Activated CD4-positive, alpha-beta T cell treated with anti-CD3 and anti-CD28 coated beads, Interleukin-2, amount 50 U/mL, for 4 hours (primary cell): ENCODE measurements at regions not wholly inside any gene's neighbourhood (a gene's known extent, or its start where the extent isn't known, plus 50 kb on each side); places are given as distances from the start of the nearest gene placed in this dataset.
"Not testable (repeated sequence)": the region's sequence is repeated elsewhere in the genome, so short reads cannot be mapped to it uniquely, and the experiment has no call there.

Experiments
- DNase-seq, 2 experiments: peaks; one replicate each; pipeline ENCODE4 v3.0.0-alpha.2; 2020

DNA sequence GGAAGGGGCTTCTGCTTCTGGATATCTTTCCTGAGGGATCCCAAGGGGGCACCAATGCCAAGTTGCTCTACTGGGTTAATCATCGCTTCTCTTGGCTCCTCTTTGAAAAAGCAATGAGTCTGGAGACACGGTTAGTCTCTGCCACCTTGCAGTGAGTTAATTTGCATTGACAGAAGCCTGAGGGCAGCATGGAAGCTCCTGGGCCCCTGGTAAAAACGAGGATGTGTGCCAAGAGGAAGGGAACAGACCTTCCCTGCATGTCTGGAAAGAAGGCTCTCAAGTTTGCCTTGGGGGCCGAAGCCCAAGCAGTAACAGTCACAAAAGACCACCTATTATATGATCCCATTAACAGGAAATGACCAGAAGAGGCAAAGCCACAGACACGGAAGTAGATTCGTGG, 86.7 kb downstream of the IRX5 start:
- no peak for DNase-seq

DNA sequence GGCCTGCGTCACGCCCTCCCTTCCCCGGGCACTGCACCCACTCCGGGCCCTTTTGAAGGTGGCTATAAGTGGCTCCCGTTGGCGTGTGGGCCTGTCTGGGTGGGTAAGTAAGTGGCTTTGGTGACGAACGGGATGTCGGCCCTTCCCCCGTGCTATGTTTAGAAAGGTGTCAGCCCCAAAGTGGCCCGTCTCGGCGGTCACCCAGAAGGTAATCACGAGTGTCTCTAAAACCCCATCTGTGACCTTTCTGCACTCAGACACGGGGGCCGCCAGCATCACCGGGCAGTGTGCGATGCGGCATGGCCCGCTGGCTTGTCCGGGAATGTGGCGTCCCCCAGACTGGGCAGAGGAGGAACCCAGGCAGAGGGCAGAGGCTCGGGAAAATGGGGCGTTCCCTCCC, 88.2 kb downstream of the IRX5 start:
- no peak for DNase-seq

DNA sequence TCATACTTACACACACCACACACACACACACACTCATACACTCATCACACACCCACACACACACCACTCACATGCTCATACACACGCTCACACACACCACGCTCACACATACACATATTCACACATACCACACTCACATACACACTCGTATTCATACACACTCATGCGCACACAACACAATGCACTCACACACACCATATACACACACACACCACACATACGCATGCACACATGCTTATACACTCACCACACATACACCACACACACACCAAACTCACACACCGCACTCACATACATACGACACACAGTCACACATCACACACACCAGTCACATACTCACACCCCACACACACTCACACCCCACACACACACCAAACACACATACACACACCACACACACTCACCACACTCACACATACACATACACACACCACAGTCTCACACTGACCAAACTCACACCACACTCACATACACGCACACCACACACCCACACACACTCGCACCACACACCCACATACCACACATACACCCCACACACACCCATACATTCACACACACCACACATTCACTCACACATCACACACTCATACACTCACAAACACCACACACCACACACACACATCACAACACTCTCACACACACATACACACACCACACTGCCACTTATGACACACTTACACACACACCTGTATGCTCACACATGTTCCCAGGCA, 88.9 kb downstream of the IRX5 start:
- no peak for DNase-seq

GRCh38 chr16:55021595-55022475, 91.2 kb downstream of the IRX5 start:
- no peak for DNase-seq

- not testable (repeated sequence) for DNase-seq
These were observed 96.6 kb downstream of the IRX5 start for GRCh38 chr16:55027260-55027659.

DNA sequence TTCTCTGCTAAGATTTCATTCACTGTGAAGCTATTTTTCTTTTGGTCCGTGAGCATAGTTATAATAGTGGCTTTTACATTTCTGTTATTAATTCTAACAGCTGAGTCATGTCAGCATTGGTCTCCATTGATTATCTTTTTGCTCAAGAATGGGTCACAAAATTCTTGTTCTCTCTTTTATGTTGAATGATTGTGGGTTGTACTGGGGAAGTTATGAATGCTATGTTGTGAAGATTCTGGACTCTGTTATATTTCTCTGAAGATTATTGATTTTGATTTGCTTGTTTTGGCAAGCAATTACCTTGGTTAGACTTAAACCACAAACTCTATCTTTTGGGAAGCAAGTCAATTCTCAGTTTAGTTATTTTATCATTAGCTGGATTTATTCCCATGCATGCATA, 98.8 kb downstream of the IRX5 start:
- DNase-seq = no peak

- DNase-seq = no peak
These were observed 100.3 kb downstream of the IRX5 start for GRCh38 chr16:55030944-55031343.

GRCh38 chr16:55031481-55031880, 100.8 kb downstream of the IRX5 start:
- no peak for DNase-seq

GRCh38 chr16:55033225-55034156, 102.8 kb downstream of the IRX5 start:
- DNase-seq = no peak

DNA sequence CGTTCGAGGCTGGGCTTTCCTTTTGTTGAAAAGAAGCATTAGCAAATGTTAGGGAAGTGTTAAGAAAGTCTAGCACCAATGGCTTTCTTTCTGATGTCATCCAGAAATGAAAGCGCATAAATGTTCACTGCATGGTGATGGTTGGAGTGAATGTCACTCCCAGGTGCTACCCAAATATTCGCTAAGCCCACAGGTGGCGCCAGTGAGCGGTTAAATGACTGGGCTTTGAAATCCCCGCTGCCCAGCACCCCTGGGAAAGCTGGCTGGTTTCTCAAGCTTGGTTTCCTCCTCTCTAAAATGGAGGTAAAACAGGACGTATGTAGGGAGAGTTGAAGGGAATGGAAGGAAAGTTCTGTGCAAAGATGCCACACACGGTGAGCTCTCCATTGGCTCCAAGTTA, 104.4 kb downstream of the IRX5 start:
- DNase-seq = no peak

- no peak for DNase-seq
These were observed 105.3 kb downstream of the IRX5 start for GRCh38 chr16:55035956-55036355.

- no peak for DNase-seq
These were observed 105.7 kb downstream of the IRX5 start for GRCh38 chr16:55036371-55036821.

DNA sequence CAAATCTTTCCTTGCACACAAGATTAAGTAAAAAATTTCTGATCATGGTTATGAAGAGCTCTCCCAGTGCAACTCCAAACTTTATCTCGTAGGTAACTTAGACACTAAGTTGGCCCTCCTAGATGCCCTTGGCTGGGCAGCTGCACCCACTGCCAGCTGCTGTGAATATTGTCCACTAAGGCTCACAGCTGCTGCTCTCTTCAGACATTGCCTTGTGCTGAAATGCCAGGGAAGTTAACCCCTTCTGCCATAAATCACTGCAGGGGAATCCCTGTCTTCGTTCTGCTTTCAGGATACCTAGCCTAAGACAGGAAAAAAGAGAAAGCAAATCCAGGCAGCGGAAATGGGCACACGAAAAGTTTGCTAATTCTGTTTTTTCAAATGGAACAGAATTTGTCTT, 106.4 kb downstream of the IRX5 start:
- no peak for DNase-seq

GRCh38 chr16:55037966-55038365, 107.3 kb downstream of the IRX5 start:
- DNase-seq = no peak

DNA sequence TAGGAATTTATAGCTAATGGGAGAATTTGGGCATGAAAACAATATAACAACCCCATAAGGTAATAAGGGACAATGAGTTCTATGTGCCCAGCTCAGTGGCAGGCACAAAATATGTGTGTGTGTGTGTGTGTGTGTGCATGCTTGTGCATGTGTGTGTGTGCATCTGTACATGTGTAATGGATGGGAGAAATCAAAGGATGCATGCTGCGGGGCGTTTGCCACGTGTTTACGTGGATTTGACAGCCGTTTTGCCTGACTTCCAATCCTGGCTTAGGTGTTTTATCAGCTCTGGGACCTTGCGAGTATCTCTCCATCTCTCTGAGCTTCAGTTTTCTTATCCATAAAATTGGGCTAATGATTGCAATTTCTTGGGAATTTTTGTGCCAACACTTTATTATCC, 108.4 kb downstream of the IRX5 start:
- no peak for DNase-seq

DNA sequence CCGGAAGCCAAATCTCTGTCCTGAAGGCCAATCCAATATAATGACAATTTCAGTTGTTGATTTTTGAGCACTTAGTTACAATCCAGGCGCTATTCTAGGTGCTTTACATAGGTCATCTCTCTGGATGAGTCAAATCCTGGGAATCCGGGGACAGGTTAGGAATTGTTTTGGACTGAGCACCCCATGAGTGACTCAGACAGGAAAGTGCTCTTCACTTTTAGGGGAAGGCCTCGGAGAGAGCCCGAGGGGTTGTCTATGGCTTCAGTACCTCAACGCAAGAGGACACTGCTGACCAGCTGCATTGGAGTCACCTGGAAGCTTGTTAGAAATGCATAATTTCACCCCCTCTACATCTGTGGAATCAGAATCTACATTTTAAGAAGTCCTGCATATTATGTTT, 108.8 kb downstream of the IRX5 start:
- DNase-seq = no peak

- DNase-seq = no peak
These were observed 109.3 kb downstream of the IRX5 start for GRCh38 chr16:55039931-55040330.

- DNase-seq = no peak
These were observed 109.9 kb downstream of the IRX5 start for GRCh38 chr16:55040366-55041086.

DNA sequence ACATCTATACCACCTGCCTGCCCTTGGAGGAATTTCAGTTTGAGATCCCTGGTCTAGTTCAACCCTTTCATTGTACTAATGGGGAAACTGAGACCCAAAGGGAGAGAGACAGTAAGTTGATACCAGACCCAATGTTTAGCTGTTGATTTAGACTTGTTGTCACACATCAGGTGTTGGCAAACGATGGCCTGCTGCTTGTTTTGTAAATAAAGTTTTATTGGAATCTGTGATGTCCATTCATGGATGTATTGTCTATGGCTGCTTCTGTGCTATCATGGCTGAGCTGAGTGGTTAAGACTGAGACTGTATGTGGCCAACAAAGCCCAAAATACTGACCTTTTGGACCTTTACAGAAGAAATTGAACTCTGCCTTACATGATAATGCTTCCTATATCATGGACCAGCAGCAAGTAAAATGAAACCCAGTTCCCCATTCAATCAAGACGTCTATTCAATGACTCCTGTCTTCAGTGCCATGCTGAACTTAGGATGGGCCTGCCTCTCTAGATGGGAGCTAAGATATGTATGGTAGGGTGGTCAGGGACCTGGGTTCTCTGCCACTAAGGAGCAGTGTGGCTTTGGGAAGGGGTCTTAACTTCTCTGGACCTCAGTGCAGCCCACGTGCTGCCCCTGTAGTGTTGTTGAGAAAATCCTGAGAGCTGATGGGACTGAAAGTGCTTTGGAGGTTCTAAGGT, 111.0 kb downstream of the IRX5 start:
- no peak for DNase-seq

GRCh38 chr16:55042556-55043432, 112.1 kb downstream of the IRX5 start:
- DNase-seq = no peak

DNA sequence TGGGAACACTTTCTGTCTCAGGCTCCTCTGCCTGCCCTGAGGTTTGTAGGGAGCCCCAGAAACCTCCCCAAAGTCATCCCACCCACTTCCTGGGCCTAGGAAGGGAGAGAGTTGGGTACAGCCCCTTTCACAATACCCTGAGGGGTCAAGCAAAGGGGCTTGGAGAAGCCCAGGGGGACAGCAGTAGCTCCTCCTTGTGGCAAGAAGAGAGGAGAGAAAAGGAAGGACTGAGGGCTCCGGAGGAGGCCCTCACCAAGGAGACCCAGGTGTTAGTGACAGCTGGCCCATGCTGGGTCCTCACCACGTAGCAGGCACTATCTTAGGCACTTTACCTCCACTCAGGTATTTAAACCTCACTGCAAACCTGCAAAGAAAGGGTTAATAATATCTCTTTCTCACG, 112.8 kb downstream of the IRX5 start:
- DNase-seq = no peak
